IMR-90 (cell line): ENCODE measurements at regions not wholly inside any gene's neighbourhood (a gene's known extent, or its start where the extent isn't known, plus 50 kb on each side); places are given as distances from the start of the nearest gene placed in this dataset.

ENCODE experiments used
- ATAC-seq: fragments of 200-7000 bp; cut with Tn5 transposase; 2 replicates; pipeline ENCODE4 v1.9.1; 2020; ENCODE audit warnings: low read depth, mild to moderate bottlenecking, moderate library complexity
- BruUV-seq: library from RNA; stranded (reverse); fragments of 400-500 nt; replicated peaks from 2 replicates; lab custom pipeline; 2021; lab: Mats Ljungman, UMichigan
- CTCF ChIA-PET: fragments of 300-600 bp; formaldehyde crosslinking; extraction: SDS; loops from one replicate; lab custom pipeline; 2021; ENCODE audit warnings: antibody characterized with exemption; lab: Yijun Ruan, JAX
- POLR2A ChIA-PET: fragments of 300-600 bp; sonication (Branson Sonifier 250); formaldehyde crosslinking; loops from one replicate; lab custom pipeline; 2022; ENCODE audit warnings: antibody characterized with exemption; ENCODE audit not compliant: unreplicated experiment; lab: Charles Lee
- DNase-seq: peaks from one replicate; pipeline ENCODE4 v3.0.0; 2013
- H2AFZ ChIP-seq: replicated peaks from 2 replicates; pipeline ENCODE3; 2013; ENCODE audit warnings: low read length, mild to moderate bottlenecking; ENCODE audit not compliant: poor library complexity
- H2AK5ac ChIP-seq: 2 replicates; pipeline ENCODE4 v1.6.1; 2013; ENCODE audit warnings: low read depth, low read length, inconsistent platforms
- H2AK9ac ChIP-seq: replicated peaks from 2 replicates; pipeline ENCODE3; 2013; ENCODE audit warnings: mild to moderate bottlenecking, low read depth, low read length, moderate library complexity; ENCODE audit not compliant: poor library complexity
- H2BK120ac ChIP-seq: 2 replicates; pipeline ENCODE4 v1.6.1; 2013; ENCODE audit warnings: low read depth, low read length, inconsistent platforms
- H2BK15ac ChIP-seq: 3 replicates; pipeline ENCODE4 v1.6.1; 2013; ENCODE audit warnings: low read depth, low read length, inconsistent platforms
- H2BK20ac ChIP-seq: 2 replicates; pipeline ENCODE4 v1.6.1; 2013; ENCODE audit warnings: low read depth, mild to moderate bottlenecking, inconsistent platforms, low read length, moderate library complexity
- H2BK5ac ChIP-seq: 2 replicates; pipeline ENCODE4 v1.6.1; 2013; ENCODE audit warnings: mild to moderate bottlenecking, low read depth, low read length, inconsistent platforms; ENCODE audit not compliant: poor library complexity, severe bottlenecking
- H3K14ac ChIP-seq: replicated peaks from 2 replicates; pipeline ENCODE4 v1.6.1; 2013; ENCODE audit warnings: low read depth, low read length, inconsistent platforms
- H3K18ac ChIP-seq: 2 replicates; pipeline ENCODE4 v1.6.1; 2013; ENCODE audit warnings: low read depth, low read length, control low read depth
- H3K23ac ChIP-seq: 2 replicates; pipeline ENCODE4 v1.6.1; 2013; ENCODE audit warnings: low read depth, low read length, inconsistent platforms
- H3K27ac ChIP-seq: 2 replicates; pipeline ENCODE4 v1.5.1; 2013; ENCODE audit warnings: mild to moderate bottlenecking, control low read depth, low read length; ENCODE audit not compliant: insufficient read depth
- H3K27me3 ChIP-seq: 2 replicates; pipeline ENCODE4 v1.6.1; 2013; ENCODE audit warnings: low read length; ENCODE audit not compliant: control insufficient read depth, insufficient read depth
- H3K36me3 ChIP-seq: 2 replicates; pipeline ENCODE4 v1.6.1; 2013; ENCODE audit warnings: low read length, mixed read lengths; ENCODE audit not compliant: control insufficient read depth, insufficient read depth
- H3K4ac ChIP-seq: 2 replicates; pipeline ENCODE4 v1.6.1; 2013; ENCODE audit warnings: low read depth, low read length, inconsistent platforms
- H3K4me1 ChIP-seq: 2 replicates; pipeline ENCODE4 v1.6.1; 2013; ENCODE audit warnings: low read length, mixed read lengths; ENCODE audit not compliant: control insufficient read depth, insufficient read depth
- H3K4me2 ChIP-seq: 2 replicates; pipeline ENCODE4 v1.6.1; 2013; ENCODE audit warnings: low read depth, mild to moderate bottlenecking, control low read depth, low read length, moderate library complexity
- H3K4me3 ChIP-seq: 2 replicates; pipeline ENCODE4 v1.5.1; 2013; ENCODE audit warnings: low read depth, mild to moderate bottlenecking, control low read depth, low read length, moderate library complexity; ENCODE audit not compliant: insufficient read depth
- H3K56ac ChIP-seq: 2 replicates; pipeline ENCODE4 v1.6.1; 2013; ENCODE audit warnings: low read length, inconsistent platforms; ENCODE audit not compliant: insufficient read depth; ENCODE audit errors: extremely low read depth
- H3K79me1 ChIP-seq, 2 experiments: 2 replicates each; pipeline ENCODE4 v1.6.1; 2013; ENCODE audit warnings: low read length in 2 of 2, inconsistent platforms in 1 of 2, low read depth in 1 of 2
- H3K9ac ChIP-seq: 2 replicates; pipeline ENCODE4 v1.6.1; 2013; ENCODE audit warnings: low read depth, low read length, control low read depth
- H3K9me1 ChIP-seq: 2 replicates; pipeline ENCODE4 v1.6.1; 2013; ENCODE audit warnings: low read length, inconsistent platforms; ENCODE audit not compliant: insufficient read depth
- H3K9me3 ChIP-seq: 2 replicates; pipeline ENCODE4 v1.6.1; 2013; ENCODE audit warnings: low read length; ENCODE audit not compliant: control insufficient read depth, insufficient read depth
- H4K20me1 ChIP-seq: 2 replicates; pipeline ENCODE4 v1.6.1; 2013; ENCODE audit warnings: low read length, inconsistent platforms; ENCODE audit not compliant: insufficient read depth
- H4K5ac ChIP-seq: 2 replicates; pipeline ENCODE4 v1.6.1; 2013; ENCODE audit warnings: mild to moderate bottlenecking, low read depth, low read length, control low read depth
- H4K8ac ChIP-seq, 2 experiments: 2 replicates each; pipeline ENCODE4 v1.6.1; 2013; ENCODE audit warnings: low read depth in 2 of 2, low read length in 2 of 2, control low read depth in 1 of 2, inconsistent platforms in 1 of 2
- H4K91ac ChIP-seq: 2 replicates; pipeline ENCODE4 v1.6.1; 2013; ENCODE audit warnings: low read depth, low read length, inconsistent platforms; ENCODE audit not compliant: insufficient read depth
- BHLHE40 ChIP-seq: fragments of 150-350 bp; IDR thresholded peaks from 2 replicates; pipeline ENCODE4 v1.6.1; 2016; ENCODE audit warnings: mild to moderate bottlenecking, low read depth, low read length
- CEBPB ChIP-seq: IDR thresholded peaks from 2 replicates; pipeline ENCODE4 v1.6.1; 2012; ENCODE audit warnings: low read depth, low read length, improper control_type of control experiment
- CHD1 ChIP-seq: IDR thresholded peaks from 2 replicates; pipeline ENCODE4 v1.6.1; 2012; ENCODE audit warnings: low read depth, low read length, improper control_type of control experiment
- ELK1 ChIP-seq: fragments of 150-350 bp; IDR thresholded peaks from 2 replicates; pipeline ENCODE4 v1.6.1; 2016; ENCODE audit warnings: low read depth, mild to moderate bottlenecking, low read length, moderate library complexity, borderline replicate concordance
- FOS ChIP-seq: fragments of 150-350 bp; IDR thresholded peaks from 2 replicates; pipeline ENCODE4 v1.6.1; 2016; ENCODE audit warnings: low read depth, low read length
- MAZ ChIP-seq: IDR thresholded peaks from 2 replicates; pipeline ENCODE4 v1.6.1; 2012; ENCODE audit warnings: low read depth, mild to moderate bottlenecking, low read length, improper control_type of control experiment, moderate library complexity, borderline replicate concordance
- NFE2L2 ChIP-seq: fragments of 150-350 bp; IDR thresholded peaks from 2 replicates; pipeline ENCODE4 v1.6.1; 2016; ENCODE audit warnings: low read depth, mild to moderate bottlenecking, low read length
- POLR2A ChIP-seq: IDR thresholded peaks from 2 replicates; pipeline ENCODE4 v1.6.1; 2012; ENCODE audit warnings: mild to moderate bottlenecking, low read depth, low read length
- RAD21 ChIP-seq: IDR thresholded peaks from 2 replicates; pipeline ENCODE4 v1.6.1; 2012; ENCODE audit warnings: low read length, improper control_type of control experiment
- RCOR1 ChIP-seq: IDR thresholded peaks from 2 replicates; pipeline ENCODE4 v1.6.1; 2012; ENCODE audit warnings: mild to moderate bottlenecking, low read length, improper control_type of control experiment; ENCODE audit not compliant: insufficient replicate concordance
- dilution Hi-C: fragments of 300-500 bp; cut with HindIII; formaldehyde crosslinking; loops from one replicate; pipeline ENCODE4 v1.14.3; 2018; ENCODE audit warnings: low sequenced_read_pairs; ENCODE audit not compliant: unreplicated experiment
- in situ Hi-C: fragments of 300-500 bp; cut with MboI; formaldehyde crosslinking; loops from 3 replicates; pipeline ENCODE4 v1.14.3; 2019; ENCODE audit warnings: low sequenced_read_pairs, inconsistent platforms, mixed read lengths
- intact Hi-C: fragments of 100-400 bp; cut with micrococcal nuclease; formaldehyde crosslinking; loops from 2 replicates; pipeline ENCODE4 v1.10.0; 2022
- TF ChIP-seq, protein P1 (sequence below): conservative IDR thresholded peaks from 2 replicates; pipeline ENCODE4 v1.5.1; 2012; ENCODE audit warnings: mild to moderate bottlenecking, low read depth, low read length, improper control_type of control experiment
- TF ChIP-seq, protein P2 (sequence below): fragments of 150-350 bp; IDR thresholded peaks from 2 replicates; pipeline ENCODE4 v1.6.1; 2017; ENCODE audit warnings: mild to moderate bottlenecking, antibody characterized with exemption, low read length, low read depth

DNA sequence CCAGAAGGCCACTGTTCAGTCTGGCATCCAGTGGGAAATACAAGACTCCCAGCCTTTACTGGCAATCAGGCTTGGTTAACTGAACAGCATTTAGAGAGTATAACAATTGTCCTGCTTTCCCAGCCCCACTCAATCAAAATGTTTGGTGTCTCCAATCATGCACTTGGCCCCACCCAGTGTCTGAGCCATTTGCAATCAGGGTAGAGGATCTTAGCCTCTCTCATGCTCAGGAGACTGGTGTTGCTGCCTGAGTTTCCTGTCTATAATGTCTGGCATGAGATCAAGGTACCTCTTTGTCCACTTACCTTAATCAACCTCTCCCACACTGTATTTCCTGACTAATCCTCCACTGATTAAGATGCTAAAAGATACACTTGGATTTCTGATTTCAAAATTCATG lies 290.2 kb upstream of the GHITM start:
- H2AK9ac ChIP-seq = no peak overlapping the region
- no peaks in the 10 kb centered on the region for H3K79me1 ChIP-seq
- H3K36me3 ChIP-seq = no peaks in the 10 kb centered on the region
- H3K9ac ChIP-seq = no peak overlapping the region
- no peak overlapping the region for H2BK5ac ChIP-seq
- ChIA-PET CTCF (no interaction called here), POLR2A (no interaction called here)
- H2BK20ac ChIP-seq = no peak overlapping the region
- H2BK120ac ChIP-seq = no peak overlapping the region
- H3K56ac ChIP-seq = no peak overlapping the region
- peaks cover 4% of the 10 kb centered on the region; the same call in 1 of the 2 replicates for H3K9me3 ChIP-seq
- H3K4me2 ChIP-seq = no peak overlapping the region
- dilution Hi-C loops (no loop called here), in situ Hi-C loops (no loop called here), intact Hi-C loops (no loop called here)
- H4K20me1 ChIP-seq = no peaks in the 10 kb centered on the region
- no peak overlapping the region for H2BK15ac ChIP-seq
- H3K18ac ChIP-seq = no peak overlapping the region
- H3K14ac ChIP-seq = no peak overlapping the region
- ATAC-seq = no peak
- TF ChIP-seq POLR2A (no peak), RCOR1 (no peak), ELK1 (no peak), FOS (no peak), MAZ (no peak), NFE2L2 (no peak), BHLHE40 (no peak), CHD1 (no peak), CEBPB (no peak), RAD21 (no peak)
- TF ChIP-seq, protein P1, sequence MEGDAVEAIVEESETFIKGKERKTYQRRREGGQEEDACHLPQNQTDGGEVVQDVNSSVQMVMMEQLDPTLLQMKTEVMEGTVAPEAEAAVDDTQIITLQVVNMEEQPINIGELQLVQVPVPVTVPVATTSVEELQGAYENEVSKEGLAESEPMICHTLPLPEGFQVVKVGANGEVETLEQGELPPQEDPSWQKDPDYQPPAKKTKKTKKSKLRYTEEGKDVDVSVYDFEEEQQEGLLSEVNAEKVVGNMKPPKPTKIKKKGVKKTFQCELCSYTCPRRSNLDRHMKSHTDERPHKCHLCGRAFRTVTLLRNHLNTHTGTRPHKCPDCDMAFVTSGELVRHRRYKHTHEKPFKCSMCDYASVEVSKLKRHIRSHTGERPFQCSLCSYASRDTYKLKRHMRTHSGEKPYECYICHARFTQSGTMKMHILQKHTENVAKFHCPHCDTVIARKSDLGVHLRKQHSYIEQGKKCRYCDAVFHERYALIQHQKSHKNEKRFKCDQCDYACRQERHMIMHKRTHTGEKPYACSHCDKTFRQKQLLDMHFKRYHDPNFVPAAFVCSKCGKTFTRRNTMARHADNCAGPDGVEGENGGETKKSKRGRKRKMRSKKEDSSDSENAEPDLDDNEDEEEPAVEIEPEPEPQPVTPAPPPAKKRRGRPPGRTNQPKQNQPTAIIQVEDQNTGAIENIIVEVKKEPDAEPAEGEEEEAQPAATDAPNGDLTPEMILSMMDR = no peak
- TF ChIP-seq, protein P2, sequence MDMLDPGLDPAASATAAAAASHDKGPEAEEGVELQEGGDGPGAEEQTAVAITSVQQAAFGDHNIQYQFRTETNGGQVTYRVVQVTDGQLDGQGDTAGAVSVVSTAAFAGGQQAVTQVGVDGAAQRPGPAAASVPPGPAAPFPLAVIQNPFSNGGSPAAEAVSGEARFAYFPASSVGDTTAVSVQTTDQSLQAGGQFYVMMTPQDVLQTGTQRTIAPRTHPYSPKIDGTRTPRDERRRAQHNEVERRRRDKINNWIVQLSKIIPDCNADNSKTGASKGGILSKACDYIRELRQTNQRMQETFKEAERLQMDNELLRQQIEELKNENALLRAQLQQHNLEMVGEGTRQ = no peak
- no peak overlapping the region for H3K27ac ChIP-seq
- no peak for DNase-seq
- H3K23ac ChIP-seq = no peak overlapping the region
- no peak overlapping the region for H4K8ac ChIP-seq
- H4K5ac ChIP-seq = no peak overlapping the region
- no peaks in the 10 kb centered on the region for H3K9me1 ChIP-seq
- no peak overlapping the region for H4K91ac ChIP-seq
- H3K4me3 ChIP-seq = no peak overlapping the region
- no peak overlapping the region for H2AK5ac ChIP-seq
- BruUV-seq = no TSS peak
- H3K27me3 ChIP-seq = no peaks in the 10 kb centered on the region
- H3K4me1 ChIP-seq = no peaks in the 10 kb centered on the region
- no peak overlapping the region for H3K4ac ChIP-seq
- H2AFZ ChIP-seq = no peak overlapping the region
